ENCODE measurements at regions not wholly inside any gene's neighbourhood (a gene's known extent, or its start where the extent isn't known, plus 50 kb on each side); places are given as distances from the start of the nearest gene placed in this dataset.

- no peak overlapping the region for H3K4me3 ChIP-seq (replicated peaks; ENCODE audit: low read depth, low read length)
- no peak for DNase-seq (ENCODE audit: low read depth)
- TF ChIP-seq, protein P1, sequence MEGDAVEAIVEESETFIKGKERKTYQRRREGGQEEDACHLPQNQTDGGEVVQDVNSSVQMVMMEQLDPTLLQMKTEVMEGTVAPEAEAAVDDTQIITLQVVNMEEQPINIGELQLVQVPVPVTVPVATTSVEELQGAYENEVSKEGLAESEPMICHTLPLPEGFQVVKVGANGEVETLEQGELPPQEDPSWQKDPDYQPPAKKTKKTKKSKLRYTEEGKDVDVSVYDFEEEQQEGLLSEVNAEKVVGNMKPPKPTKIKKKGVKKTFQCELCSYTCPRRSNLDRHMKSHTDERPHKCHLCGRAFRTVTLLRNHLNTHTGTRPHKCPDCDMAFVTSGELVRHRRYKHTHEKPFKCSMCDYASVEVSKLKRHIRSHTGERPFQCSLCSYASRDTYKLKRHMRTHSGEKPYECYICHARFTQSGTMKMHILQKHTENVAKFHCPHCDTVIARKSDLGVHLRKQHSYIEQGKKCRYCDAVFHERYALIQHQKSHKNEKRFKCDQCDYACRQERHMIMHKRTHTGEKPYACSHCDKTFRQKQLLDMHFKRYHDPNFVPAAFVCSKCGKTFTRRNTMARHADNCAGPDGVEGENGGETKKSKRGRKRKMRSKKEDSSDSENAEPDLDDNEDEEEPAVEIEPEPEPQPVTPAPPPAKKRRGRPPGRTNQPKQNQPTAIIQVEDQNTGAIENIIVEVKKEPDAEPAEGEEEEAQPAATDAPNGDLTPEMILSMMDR (IDR thresholded peaks at IDR 0.05; ENCODE audit: low read length, missing control alignments) = no peak
Observed at GRCh38 chrX:98065151-98065550, 1181.4 kb downstream of the RPA4 start.

DNA sequence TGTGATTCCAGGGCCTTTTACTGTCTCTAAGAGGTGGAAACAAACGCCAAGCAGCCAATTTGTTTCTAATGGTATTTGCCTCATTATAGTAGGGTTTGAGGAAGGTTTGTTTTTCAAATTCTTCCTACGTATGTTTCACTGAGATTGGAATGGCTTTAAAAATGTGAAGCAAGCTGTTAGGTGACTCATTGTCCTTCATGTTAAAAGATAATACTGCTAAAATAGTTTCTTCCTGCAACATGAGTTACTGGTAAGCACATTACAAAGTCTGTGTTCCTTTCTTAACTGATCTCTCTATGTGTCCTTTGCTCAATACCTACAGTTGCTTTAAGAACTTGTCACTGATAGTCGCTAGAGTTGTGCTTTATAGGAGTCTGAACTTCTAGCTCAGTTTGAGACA is 1183.9 kb downstream of the RPA4 start:
- DNase-seq (ENCODE audit: low read depth) = peak; percentile 0
- H3K4me3 ChIP-seq (replicated peaks; ENCODE audit: low read depth, low read length) = no peak overlapping the region
- TF ChIP-seq, protein P1 (IDR thresholded peaks at IDR 0.05; ENCODE audit: low read length, missing control alignments) = no peak

GRCh38 chrX:98068024-98068580 is 1184.4 kb downstream of the RPA4 start:
- DNase-seq (ENCODE audit: low read depth) = no peak
- no peak overlapping the region for H3K4me3 ChIP-seq (replicated peaks; ENCODE audit: low read depth, low read length)
- TF ChIP-seq, protein P1 (IDR thresholded peaks at IDR 0.05; ENCODE audit: low read length, missing control alignments) = no peak

DNA sequence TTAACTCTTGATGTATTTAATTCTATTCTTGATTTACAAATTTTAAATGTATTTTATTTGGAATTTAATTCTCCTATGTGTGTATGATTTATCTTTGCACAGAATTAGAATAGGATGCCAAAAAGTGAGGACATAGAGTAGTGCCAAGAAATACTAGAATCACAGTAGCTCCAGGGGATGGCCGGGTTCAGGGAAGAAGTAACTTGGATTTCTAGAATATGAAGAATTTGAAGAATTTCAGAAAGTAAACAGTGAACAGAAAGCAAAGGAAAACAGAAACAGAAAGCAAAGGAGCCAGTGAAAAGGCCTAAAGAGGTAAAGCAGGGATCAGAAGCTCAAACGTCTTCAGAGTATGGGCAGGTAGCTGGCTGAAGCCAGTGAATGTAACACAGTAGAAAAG is 1187.6 kb downstream of the RPA4 start:
- no peak overlapping the region for H3K4me3 ChIP-seq (replicated peaks; ENCODE audit: low read depth, low read length)
- TF ChIP-seq, protein P1 (IDR thresholded peaks at IDR 0.05; ENCODE audit: low read length, missing control alignments) = no peak
- no peak for DNase-seq (ENCODE audit: low read depth)

- DNase-seq (ENCODE audit: low read depth) = no peak
- H3K4me3 ChIP-seq (replicated peaks; ENCODE audit: low read depth, low read length) = no peak overlapping the region
- TF ChIP-seq, protein P1 (IDR thresholded peaks at IDR 0.05; ENCODE audit: low read length, missing control alignments) = no peak
Observed at GRCh38 chrX:98077440-98077839, 1193.7 kb downstream of the RPA4 start.

- no peak overlapping the region for H3K4me3 ChIP-seq (replicated peaks; ENCODE audit: low read depth, low read length)
- DNase-seq (ENCODE audit: low read depth) = no peak
- TF ChIP-seq, protein P1 (IDR thresholded peaks at IDR 0.05; ENCODE audit: low read length, missing control alignments) = no peak
Observed at GRCh38 chrX:98111684-98112083, 1228.0 kb downstream of the RPA4 start.

DNA sequence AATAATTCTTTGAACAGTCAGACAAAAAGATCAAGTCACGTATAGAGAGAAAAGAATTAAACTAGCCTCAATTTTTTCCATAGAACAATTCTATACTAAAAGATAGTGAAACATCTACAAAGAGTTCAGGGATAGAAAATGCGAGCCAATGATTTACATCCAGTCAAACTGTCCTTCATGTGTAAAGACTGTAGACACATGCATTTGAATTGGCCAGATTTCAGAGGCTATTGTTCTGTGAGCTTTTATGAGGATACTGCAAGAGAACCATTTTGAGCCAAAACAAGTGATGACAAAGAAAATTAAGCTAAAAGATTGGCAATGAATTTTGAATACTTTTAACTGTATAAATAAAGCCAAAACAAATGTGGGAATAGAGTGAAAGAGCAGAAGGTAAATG is 1230.3 kb downstream of the RPA4 start:
- no peak overlapping the region for H3K4me3 ChIP-seq (replicated peaks; ENCODE audit: low read depth, low read length)
- DNase-seq (ENCODE audit: low read depth) = no peak
- TF ChIP-seq, protein P1 (IDR thresholded peaks at IDR 0.05; ENCODE audit: low read length, missing control alignments) = no peak

All from fibroblast of pulmonary artery (primary cell).